HG03469 (cell line): ENCODE measurements at regions not wholly inside any gene's neighbourhood (a gene's known extent, or its start where the extent isn't known, plus 50 kb on each side); places are given as distances from the start of the nearest gene placed in this dataset.
"Not testable (repeated sequence)": the region's sequence is repeated elsewhere in the genome, so short reads cannot be mapped to it uniquely, and the experiment has no call there.

Source experiments
- ATAC-seq: cut with Tn5 transposase; IDR thresholded peaks from one replicate; pipeline ENCODE4 v1.9.1; 2021; ENCODE audit warnings: mild to moderate bottlenecking, moderate library complexity, moderate number of reproducible peaks; ENCODE audit not compliant: unreplicated experiment

DNA sequence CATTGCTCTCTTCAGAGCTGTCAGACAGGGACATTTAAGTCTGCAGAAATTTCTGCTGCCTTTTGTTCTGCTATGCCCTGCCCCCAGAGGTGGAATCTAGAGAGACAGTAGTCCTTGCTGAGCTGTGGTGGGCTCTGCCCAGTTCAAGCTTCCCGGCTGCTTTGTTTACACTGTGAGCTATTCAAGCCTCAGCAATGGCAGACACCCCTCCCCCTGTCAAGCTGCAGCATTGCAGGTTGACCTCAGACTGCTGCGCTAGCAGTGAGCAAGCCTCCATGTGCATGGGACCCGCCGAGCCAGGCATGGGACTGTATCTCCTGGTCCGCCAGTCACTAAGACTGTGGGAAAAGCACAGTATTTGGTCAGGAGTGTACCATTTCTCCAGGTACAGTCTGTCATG, 53.6 kb upstream of the MAPK10 start:
- not testable (repeated sequence) for ATAC-seq

DNA sequence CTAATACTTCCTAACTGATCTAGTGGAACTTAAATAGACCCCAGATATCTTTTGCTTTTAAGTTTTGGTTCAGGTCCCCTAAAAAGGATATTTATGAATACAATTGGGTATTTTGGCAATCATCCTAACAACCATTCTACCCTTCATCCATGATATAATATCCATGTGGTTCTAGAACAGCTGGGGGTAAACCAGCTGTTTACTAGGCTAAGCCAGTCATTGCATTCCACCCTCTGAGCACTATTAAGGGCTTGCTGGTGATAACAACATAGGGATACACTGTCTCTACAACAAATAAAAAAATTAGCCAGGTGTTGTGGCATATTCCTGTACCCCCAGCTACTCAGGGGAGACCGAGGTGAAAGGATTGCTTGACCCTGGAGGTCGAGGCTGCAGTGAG, 54.8 kb upstream of the MAPK10 start:
- no peak for ATAC-seq

DNA sequence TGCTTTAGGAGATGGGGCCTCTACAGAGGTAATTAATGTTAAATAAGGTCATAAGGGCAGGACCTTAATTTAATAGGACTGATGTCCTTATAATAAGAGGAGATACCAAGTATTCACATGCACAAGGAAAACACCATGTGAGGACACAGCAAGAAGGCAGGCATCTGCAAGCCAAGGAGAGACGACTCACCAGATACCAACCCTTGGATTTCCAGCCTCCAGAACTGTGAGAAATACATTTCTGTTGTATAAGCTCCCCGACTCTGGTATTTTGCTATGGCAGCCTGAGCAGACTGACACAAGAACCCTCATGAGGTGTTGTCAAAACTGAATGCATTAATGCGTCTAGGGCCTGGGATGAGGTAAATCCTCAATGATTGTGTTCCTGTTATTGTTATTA, 56.2 kb upstream of the MAPK10 start:
- no peak for ATAC-seq

DNA sequence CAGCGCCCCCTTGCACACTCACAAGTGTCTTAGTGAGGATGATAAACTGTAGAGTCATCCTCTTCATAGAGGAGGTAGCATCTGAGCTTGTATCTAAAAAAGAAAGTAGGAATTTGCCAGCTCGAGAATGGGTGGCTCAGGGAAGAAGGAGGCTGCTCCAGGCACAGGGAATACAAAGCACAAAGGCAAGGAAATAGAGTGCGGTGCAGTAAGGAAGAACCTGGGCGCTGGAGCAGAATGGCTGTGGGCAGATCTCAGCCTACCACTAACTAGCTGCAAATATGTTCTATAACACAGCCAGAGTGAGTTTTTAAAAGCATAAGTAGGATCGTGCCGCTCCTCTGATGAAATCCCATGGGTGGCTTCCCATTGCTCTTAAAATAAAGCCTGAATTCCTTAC, 61.6 kb upstream of the MAPK10 start:
- ATAC-seq: no peak

DNA sequence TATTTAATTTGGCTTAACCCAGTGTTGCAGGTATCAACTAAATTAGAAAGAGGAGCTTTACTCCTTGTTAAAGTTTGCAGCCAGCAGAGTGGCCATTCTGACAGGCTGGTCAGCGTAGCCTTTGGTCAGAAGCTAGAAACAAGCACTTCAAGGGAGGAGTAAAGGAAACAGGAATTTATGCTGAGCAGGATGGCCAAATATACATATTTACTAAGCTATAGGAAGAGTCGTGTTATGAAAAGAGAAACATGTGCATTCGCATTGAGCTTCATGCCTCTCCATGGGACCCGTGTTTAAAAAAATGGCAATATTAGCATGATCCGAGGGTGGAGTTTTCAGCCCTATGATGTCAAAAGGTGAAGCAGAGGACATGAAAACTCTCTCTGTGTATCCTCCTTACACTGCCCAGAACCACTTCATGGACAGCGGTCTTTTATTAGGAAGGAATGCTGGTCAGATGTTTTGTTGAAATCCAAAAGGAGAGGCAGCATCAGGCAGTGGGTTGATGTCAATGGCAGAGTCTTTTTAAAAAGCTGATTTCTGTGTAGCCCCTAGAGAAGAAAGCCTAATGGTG, 71.8 kb upstream of the MAPK10 start:
- no peak for ATAC-seq

DNA sequence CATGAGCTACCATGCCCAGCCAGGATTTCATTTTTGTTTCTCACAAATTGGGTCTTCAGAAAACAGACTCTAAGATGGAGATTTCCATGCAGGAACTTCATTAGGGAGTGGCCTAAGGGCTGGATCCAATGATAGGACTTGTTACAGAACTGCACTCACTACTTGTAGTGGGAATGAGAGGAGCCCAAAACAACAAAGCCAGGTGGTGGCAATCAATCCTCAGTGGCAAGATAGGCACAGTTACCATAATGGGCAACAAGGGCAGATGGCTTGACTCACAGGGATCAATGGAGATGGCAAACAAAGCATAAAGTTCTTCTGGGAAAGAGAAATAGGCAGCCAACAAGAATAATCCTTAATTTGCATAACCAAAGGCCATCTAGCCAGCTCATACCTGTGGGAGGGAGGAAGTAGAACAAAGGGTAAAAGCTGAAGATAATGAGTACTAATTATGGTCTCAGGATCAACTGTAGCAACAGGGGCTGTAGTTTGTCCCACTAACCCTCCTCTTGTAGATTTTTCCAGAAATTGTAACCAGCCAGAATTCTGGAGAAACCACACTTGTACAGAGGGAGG, 72.8 kb upstream of the MAPK10 start:
- ATAC-seq: no peak

DNA sequence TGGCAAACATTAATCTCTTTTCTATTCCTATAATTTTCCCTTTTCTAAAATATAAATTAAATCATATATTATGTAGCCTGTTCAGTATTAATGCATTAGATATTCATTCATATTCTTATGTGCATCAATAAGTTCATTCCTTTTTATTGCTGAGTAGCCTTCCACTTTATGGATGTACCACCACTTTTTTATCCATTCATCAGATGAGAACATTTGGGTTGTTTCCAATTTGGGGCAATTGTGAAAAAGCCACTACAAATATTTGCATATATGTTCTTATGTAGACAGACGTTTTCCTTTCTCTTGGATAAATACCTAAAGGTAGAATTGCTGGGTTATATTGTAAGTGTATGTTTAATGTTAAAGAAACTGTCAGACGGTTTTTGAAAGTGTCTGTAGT, 79.4 kb upstream of the MAPK10 start:
- ATAC-seq: no peak

DNA sequence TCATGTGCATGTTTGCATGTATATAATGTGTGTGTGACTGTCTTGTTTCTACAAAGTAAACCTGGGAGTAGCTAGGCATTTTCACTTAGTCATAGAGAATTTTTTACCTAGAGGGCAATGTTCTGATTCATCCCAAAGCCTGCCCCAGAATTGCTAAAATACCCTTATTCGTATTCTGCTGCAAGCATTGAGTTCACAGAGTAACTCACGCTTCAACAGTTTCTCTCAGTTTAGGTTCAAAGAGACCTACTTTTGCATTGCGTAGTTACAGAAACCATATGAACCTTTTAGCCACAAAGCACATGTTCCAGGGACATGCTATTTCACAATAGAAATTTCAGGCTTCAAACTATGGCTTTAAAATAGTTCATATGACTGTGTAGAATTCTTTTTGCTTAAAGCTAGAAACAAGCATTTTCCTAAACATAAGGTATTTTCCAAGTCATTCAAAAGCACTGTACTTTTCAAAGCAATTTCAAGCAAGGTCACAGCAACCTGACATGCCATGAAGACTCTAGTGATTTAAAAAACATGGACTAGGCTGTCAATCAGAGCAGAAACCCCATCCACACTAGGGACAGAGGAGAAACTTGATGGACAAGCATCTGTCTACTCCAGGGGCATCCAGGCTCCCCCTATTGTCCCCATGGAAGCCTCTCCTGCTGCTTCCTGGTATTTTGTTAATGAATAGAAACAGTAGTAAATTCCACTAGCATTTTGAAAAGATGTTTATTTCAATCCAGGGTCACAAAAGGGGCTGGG, 81.5 kb upstream of the MAPK10 start:
- no peak for ATAC-seq

DNA sequence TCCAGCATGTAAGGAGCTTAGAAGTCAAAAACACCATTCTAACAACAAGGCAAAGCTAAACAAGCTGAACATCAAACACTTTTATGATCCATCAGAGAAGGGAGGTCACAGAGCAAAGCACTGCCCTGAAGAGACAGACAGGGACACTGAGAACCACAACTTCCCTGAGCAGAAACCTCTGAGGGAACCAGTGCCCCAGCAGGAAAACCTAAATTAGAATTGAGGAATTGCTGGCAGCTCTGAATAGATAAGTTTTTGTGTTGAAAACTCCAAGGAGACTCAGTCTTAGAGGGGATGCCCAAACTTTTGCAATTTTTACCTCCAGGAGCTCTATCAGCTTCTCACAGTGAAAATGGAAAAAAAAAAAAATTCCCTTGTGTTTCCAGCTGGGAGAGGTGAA, 83.0 kb upstream of the MAPK10 start:
- ATAC-seq: no peak

DNA sequence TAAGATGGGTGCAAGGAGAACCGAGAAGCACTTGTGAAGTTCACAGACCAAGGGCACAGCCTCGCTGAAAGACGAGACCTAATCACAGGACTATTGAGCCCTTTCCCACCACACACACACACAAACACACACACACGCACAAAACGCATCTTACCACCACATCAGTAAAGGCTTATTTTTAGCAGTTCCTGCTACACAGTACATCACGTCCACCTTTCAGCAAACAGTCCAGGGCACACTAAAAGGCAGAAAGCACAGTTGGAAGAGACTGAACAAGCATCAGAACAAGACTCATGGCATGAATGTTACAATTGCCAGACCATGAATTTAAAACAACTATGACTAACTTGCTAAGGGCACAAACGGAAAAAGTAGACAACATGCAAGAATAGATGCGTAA, 83.6 kb upstream of the MAPK10 start:
- no peak for ATAC-seq

DNA sequence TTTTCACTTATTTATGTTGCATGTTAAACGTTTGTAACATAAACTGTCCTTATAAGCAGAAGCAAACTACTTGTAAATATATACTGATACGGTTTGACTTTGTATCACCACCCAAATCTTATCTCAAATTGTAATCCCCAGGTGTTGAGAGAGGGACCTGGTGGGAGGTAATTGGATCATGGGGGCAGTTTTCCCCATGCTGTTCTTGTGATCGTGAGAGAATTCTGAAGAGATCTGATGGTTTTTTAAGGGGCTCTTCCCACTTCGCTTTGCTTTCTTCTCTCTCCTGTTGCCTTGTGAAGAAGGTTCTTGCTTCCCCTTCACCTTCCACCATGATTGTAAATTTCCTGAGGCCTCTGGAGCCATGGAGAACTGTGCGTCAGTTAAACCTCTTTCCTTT, 87.1 kb upstream of the MAPK10 start:
- no peak for ATAC-seq

DNA sequence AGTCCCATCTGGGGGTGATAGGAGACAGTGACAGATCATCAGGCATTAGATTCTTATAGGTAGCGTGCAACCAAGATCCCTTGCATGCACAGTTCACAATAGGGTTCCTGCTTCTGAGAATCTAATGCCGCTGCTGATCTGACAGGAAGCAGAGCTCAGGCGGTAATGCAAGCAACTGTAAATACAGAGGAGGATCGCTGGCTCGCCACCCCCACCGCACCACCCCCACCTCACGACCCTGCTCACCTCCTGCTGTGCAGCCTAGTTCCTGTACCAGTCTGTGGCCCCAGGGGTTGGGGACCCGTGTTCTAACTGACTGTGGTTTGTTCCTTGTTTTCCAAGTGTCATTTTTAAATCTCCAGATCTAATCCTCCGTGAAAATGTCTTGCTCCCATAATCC, 89.0 kb upstream of the MAPK10 start:
- ATAC-seq: no peak

DNA sequence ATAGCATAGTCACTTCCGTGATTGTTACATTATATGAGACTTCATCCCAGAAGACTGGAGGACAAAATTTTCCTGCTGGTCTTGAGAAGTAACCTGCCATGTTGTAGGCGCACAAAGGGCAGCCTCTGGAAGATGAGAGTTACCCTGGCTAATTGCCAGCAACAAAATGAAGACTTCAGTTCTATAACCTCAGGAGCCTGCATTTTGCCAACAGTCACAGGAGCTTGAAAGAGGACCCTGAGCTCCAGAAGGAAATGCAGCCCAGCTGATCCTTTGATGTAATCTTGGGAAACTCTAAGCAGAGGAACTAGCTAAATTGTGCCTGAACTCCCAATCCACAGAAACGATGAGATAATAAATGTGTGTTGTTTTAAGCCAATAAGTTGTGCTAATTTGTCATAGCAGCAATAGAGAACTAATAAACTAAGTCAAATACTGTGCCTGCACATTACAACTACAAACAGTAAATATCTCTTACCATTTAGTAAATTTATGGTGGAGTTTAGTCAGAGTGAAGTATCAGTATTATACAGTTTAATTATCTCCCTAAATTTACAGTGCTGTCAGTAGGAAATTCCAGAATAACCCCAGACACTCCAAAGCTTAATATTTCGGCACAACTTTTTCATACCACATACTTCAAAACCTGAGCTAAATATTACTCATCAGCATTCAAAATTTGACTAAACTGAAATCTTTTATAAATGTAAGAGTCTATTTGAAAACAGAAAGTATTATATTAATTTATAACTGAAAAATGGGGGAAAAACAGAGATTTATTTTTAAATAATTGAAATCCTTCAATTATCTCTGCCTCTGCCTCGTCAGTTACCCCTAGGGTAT, 90.1 kb upstream of the MAPK10 start:
- ATAC-seq: no peak

DNA sequence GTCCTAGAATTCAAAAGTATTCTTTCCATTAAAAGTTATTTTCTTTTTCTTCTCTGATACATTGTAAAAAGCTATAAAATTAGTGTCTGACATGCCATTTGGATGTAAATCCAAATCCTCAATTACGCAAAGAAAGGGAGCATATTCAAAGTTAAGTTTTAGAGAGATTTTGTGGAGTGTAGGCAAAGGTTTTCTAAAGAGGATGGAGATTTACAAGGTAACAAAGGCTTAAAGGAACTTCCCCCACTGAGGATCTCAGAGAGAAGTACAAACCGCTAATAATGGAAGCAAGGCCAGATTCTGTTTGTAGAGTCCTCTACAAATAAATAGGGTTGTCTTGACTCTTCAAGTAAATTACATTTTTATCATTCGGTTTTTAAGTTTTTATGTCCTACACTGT, 91.0 kb upstream of the MAPK10 start:
- ATAC-seq: no peak

DNA sequence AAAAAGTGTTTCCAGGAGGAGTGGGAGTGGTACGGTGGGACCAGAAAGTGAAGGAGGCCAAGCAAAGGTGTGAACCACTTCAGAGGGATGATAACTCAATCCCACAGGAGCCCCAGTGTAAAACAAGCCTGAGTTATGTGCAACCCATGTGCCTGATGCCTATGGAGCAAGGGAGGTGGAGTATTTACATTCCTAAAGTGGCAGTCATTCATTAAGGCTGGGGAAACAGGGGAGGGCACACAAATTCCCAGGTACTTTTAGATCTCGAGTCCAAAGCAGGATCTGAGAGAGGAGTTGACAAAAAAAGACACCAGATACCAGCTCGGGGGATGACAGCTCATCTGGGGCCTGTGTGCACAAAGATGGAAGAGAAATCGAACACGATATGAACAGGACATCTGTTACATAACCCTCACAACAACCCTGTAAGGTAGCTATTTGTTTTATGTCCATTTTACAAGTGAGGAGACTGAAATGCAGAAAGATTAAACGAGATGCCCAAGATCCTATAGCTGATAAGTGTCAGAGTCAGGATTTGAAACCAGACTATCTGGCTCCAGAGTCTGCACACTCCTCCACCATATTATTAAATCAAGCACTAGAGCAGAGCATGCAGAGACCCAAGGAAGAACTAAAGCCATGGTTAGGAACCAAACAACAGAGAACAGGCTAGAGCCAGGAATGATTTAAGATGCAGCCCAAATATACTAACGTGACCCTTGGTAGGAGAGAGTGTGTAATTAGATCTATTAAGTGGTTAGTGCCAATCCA, 91.9 kb upstream of the MAPK10 start:
- no peak for ATAC-seq

DNA sequence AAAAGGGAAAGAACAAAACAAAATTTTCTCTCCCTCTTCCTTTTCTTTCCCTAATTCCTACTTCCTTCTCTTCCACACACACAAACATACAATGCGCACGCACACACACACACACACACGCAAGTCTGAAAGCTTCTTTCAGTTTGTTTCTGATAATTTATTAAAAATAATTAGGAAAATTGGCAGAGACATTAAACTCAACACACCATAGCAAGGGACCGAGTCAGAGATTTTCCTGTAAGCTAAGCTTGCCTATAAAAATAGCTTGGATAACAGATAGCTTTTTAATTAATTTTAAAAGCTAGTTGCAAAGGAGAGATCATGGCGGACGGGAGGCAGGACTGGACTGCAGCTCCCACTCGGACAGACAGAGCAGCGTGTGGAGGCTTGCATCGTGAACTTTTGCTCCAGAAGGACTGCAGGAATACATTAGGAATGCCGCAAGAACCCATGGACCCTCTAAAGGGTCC, 92.6 kb upstream of the MAPK10 start:
- no peak for ATAC-seq

DNA sequence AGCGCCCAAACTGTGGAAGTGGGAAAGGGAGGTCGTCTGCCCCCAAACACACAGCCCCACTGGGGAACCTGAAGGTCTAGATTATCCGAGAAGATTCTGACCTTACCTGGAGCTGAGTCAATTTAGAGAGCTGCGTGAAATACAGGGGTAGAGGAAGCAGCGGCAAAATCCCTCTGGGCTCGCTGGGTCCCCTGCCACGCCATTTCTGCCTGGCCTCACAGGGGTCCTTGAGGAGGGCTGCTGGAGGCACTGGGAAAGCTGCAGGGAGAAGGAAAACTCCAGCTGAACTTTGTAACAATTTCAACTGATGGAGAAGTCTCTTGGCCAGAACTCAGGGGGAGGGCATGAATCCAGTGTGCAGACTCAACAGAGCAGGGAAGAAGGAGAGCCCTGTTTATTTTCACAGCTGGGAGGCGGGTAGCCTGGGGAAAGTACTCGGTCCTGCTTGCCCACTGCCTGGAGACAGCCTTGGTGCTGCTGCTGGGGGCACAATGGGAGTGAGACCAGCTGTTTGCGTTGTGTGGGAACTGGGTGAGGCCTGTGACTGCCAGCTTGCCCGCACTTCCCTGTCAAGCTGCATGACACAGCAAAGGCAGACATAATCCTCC, 93.2 kb upstream of the MAPK10 start:
- no peak for ATAC-seq

DNA sequence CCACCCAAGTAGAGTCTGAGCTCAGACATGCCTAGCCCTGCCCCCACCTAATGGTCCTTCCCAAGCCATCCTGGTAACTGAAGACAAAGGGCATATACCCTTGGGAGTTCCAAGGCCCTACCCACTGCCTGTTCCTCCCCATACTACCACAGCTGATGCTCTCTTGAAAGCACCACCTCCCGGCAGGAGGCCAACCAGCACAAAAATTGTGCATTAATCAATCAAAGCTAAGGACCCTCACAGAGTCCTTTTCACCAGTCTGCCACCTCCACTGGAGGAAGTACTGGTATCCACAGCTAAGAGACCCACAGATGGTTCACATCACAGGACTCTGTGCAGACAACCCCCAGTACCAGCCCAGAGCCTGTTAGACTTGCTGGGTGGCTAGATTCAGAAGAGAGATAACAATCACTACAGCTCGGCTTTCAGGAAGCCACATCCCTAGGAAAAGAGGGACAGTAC, 93.8 kb upstream of the MAPK10 start:
- not testable (repeated sequence) for ATAC-seq

DNA sequence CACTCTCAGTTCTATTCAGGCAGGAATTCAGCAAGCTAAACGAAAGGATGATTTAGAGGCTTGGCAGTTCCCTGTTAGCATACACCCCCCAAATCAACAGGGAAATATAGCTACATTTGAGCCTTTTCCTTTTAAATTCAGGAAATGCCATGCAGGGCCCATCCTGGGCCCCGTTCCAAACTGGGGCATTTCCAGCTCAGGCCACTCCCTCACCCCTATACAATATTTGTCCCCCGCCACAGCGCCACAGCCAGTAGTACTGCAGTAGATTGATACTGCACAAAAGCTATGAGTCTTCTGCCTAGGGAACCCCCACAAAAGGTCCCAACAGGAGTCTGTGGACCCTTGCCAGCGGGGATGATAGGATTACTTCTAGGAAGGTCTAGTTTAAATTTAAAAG, 102.0 kb upstream of the MAPK10 start:
- ATAC-seq: no peak

DNA sequence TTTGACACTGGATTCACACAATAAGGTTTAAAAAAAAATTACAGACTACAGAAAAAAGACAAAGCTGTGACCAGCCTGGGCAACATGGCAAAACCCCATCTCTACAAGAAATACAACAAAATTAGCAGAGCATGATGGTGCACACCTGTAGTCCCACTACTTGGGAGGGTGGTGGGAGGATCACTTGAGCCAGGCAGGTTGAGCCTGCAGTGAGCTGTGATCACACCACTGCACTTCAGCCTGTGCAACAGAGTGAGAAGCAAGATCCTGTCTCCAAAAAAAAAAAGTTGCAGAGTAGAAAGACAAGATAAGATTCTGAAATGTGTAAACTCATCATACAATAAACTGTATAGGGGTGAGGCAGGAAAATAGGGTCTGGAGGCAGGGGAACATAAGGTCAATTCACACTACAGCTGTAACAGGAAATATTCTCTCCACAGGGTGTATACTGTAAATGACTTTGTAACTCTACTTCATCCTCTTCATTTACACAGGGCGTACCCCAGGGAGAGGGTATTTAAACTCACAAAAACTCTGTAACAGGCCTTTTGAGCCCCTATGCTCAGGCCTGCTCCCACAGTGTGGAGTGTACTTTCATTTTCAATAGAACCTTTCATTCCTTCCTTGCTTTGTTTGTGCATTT, 112.6 kb upstream of the MAPK10 start:
- no peak for ATAC-seq
